CD8-positive, alpha-beta memory T cell (primary cell): ENCODE measurements at regions not wholly inside any gene's neighbourhood (a gene's known extent, or its start where the extent isn't known, plus 50 kb on each side); places are given as distances from the start of the nearest gene placed in this dataset.

ENCODE experiments used
- CTCF ChIA-PET: fragments of 350-600 bp; sonication (Branson Sonifier 250); formaldehyde crosslinking; loops from one replicate; lab custom pipeline; 2021; ENCODE audit warnings: antibody characterized with exemption; lab: Charles Lee
- POLR2A ChIA-PET: fragments of 350-600 bp; sonication (Branson Sonifier 250); formaldehyde crosslinking; loops from one replicate; lab custom pipeline; 2021; ENCODE audit warnings: antibody characterized with exemption; lab: Charles Lee
- DNase-seq, 5 donors: peaks; one replicate each; pipeline versions ENCODE4 v3.0.0 to v3.0.0-alpha.2; 2020 to 2022; ENCODE audit warnings: mixed read lengths in 1 of 5
- H3K27ac ChIP-seq: one replicate; pipeline ENCODE4 v1.7.0; 2013; ENCODE audit warnings: low read depth, mild to moderate bottlenecking, low read length, moderate library complexity
- H3K27me3 ChIP-seq: 2 replicates; pipeline ENCODE4 v1.7.0; 2013; ENCODE audit warnings: low read length, mild to moderate bottlenecking; ENCODE audit not compliant: insufficient read depth, poor library complexity, severe bottlenecking
- H3K36me3 ChIP-seq: 2 replicates; pipeline ENCODE4 v1.7.0; 2013; ENCODE audit warnings: mild to moderate bottlenecking, low read length, moderate library complexity; ENCODE audit not compliant: insufficient read depth
- H3K4me1 ChIP-seq: 2 replicates; pipeline ENCODE4 v1.7.0; 2013; ENCODE audit warnings: mild to moderate bottlenecking, low read length, moderate library complexity; ENCODE audit not compliant: insufficient read depth
- H3K4me3 ChIP-seq: 2 replicates; pipeline ENCODE4 v1.7.0; 2013; ENCODE audit warnings: mild to moderate bottlenecking, low read length
- H3K9me3 ChIP-seq: 2 replicates; pipeline ENCODE4 v1.7.0; 2013; ENCODE audit warnings: mild to moderate bottlenecking, low read length
- H3K27ac Mint-ChIP-seq, 8 donors: one replicate each; pipeline ENCODE4 v1.8.0; 2020 to 2021; ENCODE audit warnings: mixed read lengths in 8 of 8, mild to moderate bottlenecking in 6 of 8, inconsistent platforms in 3 of 8, moderate library complexity in 3 of 8
- H3K27me3 Mint-ChIP-seq, 2 donors: one replicate each; pipeline ENCODE4 v1.8.0; 2020 to 2021; ENCODE audit warnings: mixed read lengths in 2 of 2, mild to moderate bottlenecking in 1 of 2, moderate library complexity in 1 of 2
- H3K36me3 Mint-ChIP-seq, 3 donors: one replicate each; pipeline ENCODE4 v1.8.0; 2020 to 2021; ENCODE audit warnings: mixed read lengths in 3 of 3, inconsistent platforms in 1 of 3, mild to moderate bottlenecking in 1 of 3
- H3K4me1 Mint-ChIP-seq, 3 donors: one replicate each; pipeline ENCODE4 v1.8.0; 2020 to 2021; ENCODE audit warnings: mixed read lengths in 3 of 3, inconsistent platforms in 1 of 3, mild to moderate bottlenecking in 1 of 3
- H3K4me3 Mint-ChIP-seq, 7 donors: one replicate each; pipeline ENCODE4 v1.8.0; 2020 to 2021; ENCODE audit warnings: mixed read lengths in 7 of 7, mild to moderate bottlenecking in 6 of 7, moderate library complexity in 4 of 7, inconsistent platforms in 2 of 7
- H3K9me3 Mint-ChIP-seq, 5 donors: one replicate each; pipeline ENCODE4 v1.8.0; 2020 to 2022; ENCODE audit warnings: mixed read lengths in 5 of 5, mild to moderate bottlenecking in 3 of 5, moderate library complexity in 2 of 5, inconsistent platforms in 1 of 5

DNA sequence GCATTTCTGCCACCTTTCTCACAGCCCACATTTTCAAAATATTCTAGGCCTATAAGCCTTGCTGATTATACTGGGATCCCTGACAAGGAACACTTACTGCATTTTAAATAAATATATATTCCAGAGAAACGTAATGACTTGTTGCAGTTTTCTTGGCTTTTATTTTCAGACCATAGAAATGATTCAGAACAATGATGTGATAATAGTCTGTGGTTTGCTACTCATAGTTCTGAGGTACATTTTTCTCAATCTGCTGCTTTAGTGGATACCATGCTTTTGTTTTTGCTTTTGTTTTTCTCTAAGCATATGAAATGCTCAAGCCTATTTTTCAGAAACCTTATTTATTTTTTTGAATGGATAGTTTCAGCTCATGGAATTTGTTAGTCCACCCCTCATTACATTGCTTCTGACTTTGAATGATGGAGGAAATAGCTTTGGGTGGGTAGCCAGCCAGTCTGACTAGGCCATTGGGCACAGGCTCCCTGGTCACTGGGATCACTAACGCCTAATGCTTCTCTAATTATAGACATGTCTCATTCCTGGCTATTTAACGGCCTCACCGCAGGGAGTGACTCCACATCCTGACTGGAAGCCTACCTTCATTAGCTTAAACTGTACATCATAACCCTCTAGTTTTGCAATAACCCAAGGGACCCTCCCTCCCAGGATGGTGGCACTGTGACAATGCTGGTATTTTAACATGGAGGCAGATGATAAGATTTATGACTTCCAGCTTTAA is 66.1 kb downstream of the MBL2 start:
- Mint-ChIP-seq H3K27me3 (no peaks in the 10 kb centered on the region), H3K9me3 (peaks cover 0 to 11% (median 4%) of the 10 kb centered on the region in 5 donors), H3K27ac (no peak overlapping the region), H3K4me3 (no peak overlapping the region), H3K4me1 (no peaks in the 10 kb centered on the region), H3K36me3 (no peaks in the 10 kb centered on the region)
- Histone ChIP-seq H3K27ac (no peak overlapping the region), H3K27me3 (no peaks in the 10 kb centered on the region), H3K36me3 (no peaks in the 10 kb centered on the region), H3K4me3 (no peak overlapping the region), H3K4me1 (no peaks in the 10 kb centered on the region), H3K9me3 (no peaks in the 10 kb centered on the region)
- DNase-seq = no peak
- POLR2A ChIA-PET = no interaction called here
- CTCF ChIA-PET = no interaction called here
